Neural progenitor cell (in vitro differentiated cells): ENCODE measurements at regions not wholly inside any gene's neighbourhood (a gene's known extent, or its start where the extent isn't known, plus 50 kb on each side); places are given as distances from the start of the nearest gene placed in this dataset.

Source experiments
- CTCF ChIP-seq: fragments of 200-600 bp; sonication (generic); IDR thresholded peaks from 2 replicates; pipeline ENCODE4 v1.5.1; 2017; ENCODE audit warnings: antibody characterized with exemption, mild to moderate bottlenecking
- EZH2 ChIP-seq: fragments of 200-600 bp; sonication (generic); IDR thresholded peaks from 2 replicates; pipeline ENCODE4 v1.6.1; 2017; ENCODE audit warnings: antibody characterized with exemption, mild to moderate bottlenecking, moderate library complexity

DNA sequence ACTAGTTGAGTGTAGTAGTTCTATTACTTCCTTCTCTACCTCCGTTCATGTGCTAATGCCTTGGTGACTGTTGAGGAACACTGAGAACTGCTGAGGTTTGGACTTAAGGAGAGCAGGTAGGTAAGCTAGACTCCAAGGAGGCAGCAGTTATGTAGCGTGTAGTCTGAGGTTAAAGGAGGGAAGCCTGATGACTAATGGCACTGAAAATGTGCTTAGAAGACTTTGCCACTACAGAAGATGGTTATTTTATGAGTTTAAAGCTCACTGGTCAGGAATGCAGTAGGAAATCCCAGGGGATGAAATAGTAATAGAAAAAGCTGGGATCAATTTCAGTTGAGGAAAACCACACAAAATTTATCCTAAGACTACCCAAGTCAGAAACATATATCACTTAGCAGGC is 1077.3 kb downstream of the RAPGEF2 start:
- no peak for TF ChIP-seq CTCF
- TF ChIP-seq EZH2, result no peak
